ENCODE measurements at regions not wholly inside any gene's neighbourhood (a gene's known extent, or its start where the extent isn't known, plus 50 kb on each side); places are given as distances from the start of the nearest gene placed in this dataset.

DNA sequence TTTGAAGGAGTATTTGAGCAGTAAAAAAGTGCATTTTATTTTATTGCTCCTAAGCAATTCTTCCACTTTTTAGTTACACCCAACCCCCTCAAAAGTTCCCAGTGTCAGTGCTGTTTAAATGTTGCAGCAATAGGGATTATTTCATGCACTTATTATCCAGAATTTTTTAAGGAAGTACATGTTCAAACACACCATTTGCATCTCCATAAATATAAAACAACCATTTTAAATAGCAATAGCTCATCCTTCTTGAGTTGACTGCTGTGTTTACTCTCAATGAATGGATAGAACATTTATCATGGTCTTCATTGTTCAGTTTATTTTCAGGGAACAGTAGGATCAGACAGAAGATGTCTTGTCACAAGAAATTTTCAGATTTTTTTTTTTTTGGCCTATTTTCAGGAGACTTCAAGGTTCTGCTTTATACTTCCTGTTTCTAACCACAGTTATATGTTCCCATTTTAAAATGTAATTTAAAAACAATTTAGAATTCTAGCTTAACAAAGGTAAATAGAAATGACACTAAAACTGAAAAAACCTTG lies 171.9 kb downstream of the TMA16 start:
- H3K27ac ChIP-seq: no peak overlapping the region
- no peaks in the 10 kb centered on the region for H3K36me3 ChIP-seq
- no peaks in the 10 kb centered on the region for H3K4me1 ChIP-seq
- no peak for DNase-seq (ENCODE audit: low spot score in 2 of 2)
- H3K9me3 ChIP-seq: no peaks in the 10 kb centered on the region
- H3K27me3 ChIP-seq: no peaks in the 10 kb centered on the region
- TF ChIP-seq POLR2A (IDR thresholded peaks at IDR 0.05) (no peak), EP300 (IDR thresholded peaks at IDR 0.05) (no peak), POLR2AphosphoS5 (IDR thresholded peaks at IDR 0.05) (no peak)
- TF ChIP-seq, protein P1, sequence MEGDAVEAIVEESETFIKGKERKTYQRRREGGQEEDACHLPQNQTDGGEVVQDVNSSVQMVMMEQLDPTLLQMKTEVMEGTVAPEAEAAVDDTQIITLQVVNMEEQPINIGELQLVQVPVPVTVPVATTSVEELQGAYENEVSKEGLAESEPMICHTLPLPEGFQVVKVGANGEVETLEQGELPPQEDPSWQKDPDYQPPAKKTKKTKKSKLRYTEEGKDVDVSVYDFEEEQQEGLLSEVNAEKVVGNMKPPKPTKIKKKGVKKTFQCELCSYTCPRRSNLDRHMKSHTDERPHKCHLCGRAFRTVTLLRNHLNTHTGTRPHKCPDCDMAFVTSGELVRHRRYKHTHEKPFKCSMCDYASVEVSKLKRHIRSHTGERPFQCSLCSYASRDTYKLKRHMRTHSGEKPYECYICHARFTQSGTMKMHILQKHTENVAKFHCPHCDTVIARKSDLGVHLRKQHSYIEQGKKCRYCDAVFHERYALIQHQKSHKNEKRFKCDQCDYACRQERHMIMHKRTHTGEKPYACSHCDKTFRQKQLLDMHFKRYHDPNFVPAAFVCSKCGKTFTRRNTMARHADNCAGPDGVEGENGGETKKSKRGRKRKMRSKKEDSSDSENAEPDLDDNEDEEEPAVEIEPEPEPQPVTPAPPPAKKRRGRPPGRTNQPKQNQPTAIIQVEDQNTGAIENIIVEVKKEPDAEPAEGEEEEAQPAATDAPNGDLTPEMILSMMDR (IDR thresholded peaks at IDR 0.05): no peak
- no peak overlapping the region for H3K4me3 ChIP-seq

DNA sequence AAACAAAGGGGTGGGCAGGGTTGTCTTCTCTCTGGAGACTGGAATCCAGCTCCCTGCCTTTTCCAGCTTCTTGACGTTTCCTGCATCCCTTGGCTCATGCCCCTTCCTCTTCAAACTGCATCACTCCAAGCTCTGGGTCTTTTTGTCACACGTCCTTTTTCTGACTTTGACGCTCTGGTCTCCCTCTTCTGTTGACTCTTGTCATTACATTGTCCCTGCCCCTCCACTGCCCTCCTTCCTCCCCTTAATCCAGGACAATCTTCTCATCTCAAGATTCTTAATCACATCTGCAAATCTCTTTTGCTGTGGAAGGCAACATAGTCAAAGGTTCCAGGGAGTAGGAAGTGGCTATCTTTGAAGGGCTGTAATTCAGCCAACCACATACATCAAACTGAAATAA lies 178.3 kb downstream of the TMA16 start:
- no peak overlapping the region for H3K4me3 ChIP-seq
- no peaks in the 10 kb centered on the region for H3K27me3 ChIP-seq
- TF ChIP-seq POLR2A (IDR thresholded peaks at IDR 0.05): no peak
- no peak for TF ChIP-seq POLR2AphosphoS5 (IDR thresholded peaks at IDR 0.05)
- TF ChIP-seq, protein P1 (IDR thresholded peaks at IDR 0.05): no peak
- no peak for TF ChIP-seq EP300 (IDR thresholded peaks at IDR 0.05)
- H3K36me3 ChIP-seq: no peaks in the 10 kb centered on the region
- H3K27ac ChIP-seq: no peak overlapping the region
- no peaks in the 10 kb centered on the region for H3K9me3 ChIP-seq
- no peak for DNase-seq (ENCODE audit: low spot score in 2 of 2)
- WGBS: 78% methylated on average over 3 of the region's 3 CpGs
- no peaks in the 10 kb centered on the region for H3K4me1 ChIP-seq

DNA sequence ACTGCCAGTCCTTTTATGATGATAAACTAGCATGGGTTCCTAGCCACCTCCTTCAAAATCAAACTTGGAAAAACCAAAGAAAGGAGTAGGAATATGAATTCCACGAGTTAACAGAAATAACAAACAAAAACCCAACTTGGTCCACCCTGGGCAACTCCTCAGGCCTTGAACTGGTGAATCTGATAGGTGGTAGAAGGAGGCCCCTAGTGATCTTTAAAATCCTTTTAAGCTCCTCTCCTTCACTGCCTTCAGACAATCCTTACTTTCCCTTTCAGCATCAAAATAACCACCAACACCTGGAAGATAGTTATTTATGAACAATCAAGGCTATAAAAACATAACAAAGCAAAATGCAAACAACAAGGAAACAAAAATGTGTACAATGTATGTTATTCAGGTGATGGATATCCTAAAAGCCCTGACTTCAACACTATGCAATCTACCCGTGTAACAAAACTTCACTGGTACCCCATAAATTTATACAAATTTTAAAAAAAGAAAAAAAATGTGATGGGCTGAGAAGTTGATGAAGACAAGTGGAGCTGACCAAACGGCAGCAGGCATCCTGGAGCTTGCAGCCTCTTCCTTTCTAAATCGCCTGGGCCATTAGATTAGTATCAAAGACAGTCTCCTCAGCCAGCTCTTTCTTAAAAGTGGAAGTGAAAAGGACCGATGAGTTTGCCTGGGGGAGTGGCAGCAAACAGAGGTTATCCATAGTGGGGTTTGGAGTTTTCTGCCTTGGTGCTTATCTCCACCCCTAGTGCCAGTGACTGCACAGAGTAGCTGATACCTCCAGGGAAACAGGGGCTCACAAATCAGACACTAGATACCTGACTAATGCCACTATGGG lies 179.6 kb downstream of the TMA16 start:
- H3K27me3 ChIP-seq: no peaks in the 10 kb centered on the region
- WGBS: 53% methylated on average over 5 of the region's 5 CpGs
- H3K27ac ChIP-seq: no peak overlapping the region
- H3K4me1 ChIP-seq: no peaks in the 10 kb centered on the region
- no peak overlapping the region for H3K4me3 ChIP-seq
- no peak for DNase-seq (ENCODE audit: low spot score in 2 of 2)
- H3K36me3 ChIP-seq: no peaks in the 10 kb centered on the region
- no peaks in the 10 kb centered on the region for H3K9me3 ChIP-seq
- TF ChIP-seq EP300 (IDR thresholded peaks at IDR 0.05) (no peak), POLR2A (IDR thresholded peaks at IDR 0.05) (no peak), POLR2AphosphoS5 (IDR thresholded peaks at IDR 0.05) (no peak)
- TF ChIP-seq, protein P1 (IDR thresholded peaks at IDR 0.05): no peak

DNA sequence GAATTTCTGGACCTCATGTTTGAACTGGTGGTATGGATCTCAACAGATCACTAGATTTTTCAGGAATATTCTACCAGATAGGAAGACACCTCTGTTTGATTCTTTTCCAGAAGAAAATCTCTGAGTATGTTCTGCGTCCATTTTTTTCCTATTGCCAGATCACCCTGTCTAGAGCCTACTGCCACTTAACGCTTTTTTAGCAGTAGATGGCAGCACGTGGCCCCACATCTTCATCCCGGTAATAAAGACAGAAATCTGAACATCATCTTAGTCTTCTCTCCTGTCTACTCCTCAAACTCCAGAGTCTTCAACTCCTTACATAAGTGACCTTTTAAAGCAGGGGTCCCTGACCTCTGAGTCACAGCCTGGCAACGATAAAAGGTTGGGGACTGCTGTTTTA lies 184.7 kb downstream of the TMA16 start:
- TF ChIP-seq POLR2A (IDR thresholded peaks at IDR 0.05): no peak
- TF ChIP-seq, protein P1 (IDR thresholded peaks at IDR 0.05): no peak
- no peak for TF ChIP-seq POLR2AphosphoS5 (IDR thresholded peaks at IDR 0.05)
- TF ChIP-seq EP300 (IDR thresholded peaks at IDR 0.05): no peak
- Histone ChIP-seq H3K4me3 (no peak overlapping the region), H3K9me3 (no peaks in the 10 kb centered on the region), H3K27me3 (no peaks in the 10 kb centered on the region), H3K27ac (no peak overlapping the region), H3K4me1 (no peaks in the 10 kb centered on the region), H3K36me3 (no peaks in the 10 kb centered on the region)
- DNase-seq (ENCODE audit: low spot score in 2 of 2): no peak
- WGBS: 71% methylated on average over 5 of the region's 5 CpGs

DNA sequence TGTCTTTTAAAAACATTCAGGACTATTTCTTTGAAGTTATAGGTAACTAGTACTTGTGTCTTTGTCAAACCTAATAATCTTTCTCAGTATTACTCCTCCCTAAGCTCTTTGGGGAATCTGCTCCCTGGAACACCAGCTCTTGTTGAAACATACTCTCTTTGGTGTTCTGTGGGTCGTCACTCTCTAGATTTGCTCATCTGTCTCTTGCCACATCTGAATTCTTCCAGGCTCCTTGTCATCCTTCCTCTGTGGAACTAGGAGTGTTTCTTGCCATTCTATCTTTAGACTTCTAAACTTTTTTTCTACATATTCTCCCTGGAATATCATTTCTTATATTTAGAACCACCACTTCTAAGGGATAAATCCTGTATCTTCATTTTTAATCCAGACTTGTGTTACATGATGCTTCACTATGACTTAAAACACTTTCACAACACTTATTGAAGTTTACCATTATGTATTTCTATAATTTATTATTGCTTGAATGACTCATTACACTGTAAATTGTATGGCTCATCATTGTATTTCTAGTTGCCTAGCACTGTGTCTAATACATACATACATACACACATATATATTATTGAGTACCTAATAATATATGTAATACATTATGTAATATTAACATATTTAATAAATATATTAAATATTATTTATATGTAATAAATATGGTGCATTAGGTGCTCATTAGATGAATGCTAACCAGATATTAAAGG lies 186.1 kb downstream of the TMA16 start:
- DNase-seq (ENCODE audit: low spot score in 2 of 2): no peak
- Histone ChIP-seq H3K27ac (no peak overlapping the region), H3K4me3 (no peak overlapping the region), H3K9me3 (no peaks in the 10 kb centered on the region), H3K27me3 (no peaks in the 10 kb centered on the region), H3K36me3 (no peaks in the 10 kb centered on the region), H3K4me1 (no peaks in the 10 kb centered on the region)
- WGBS: 50% methylated on average over 1 of the region's 1 CpG
- TF ChIP-seq, protein P1 (IDR thresholded peaks at IDR 0.05): no peak
- TF ChIP-seq POLR2AphosphoS5 (IDR thresholded peaks at IDR 0.05) (no peak), POLR2A (IDR thresholded peaks at IDR 0.05) (no peak), EP300 (IDR thresholded peaks at IDR 0.05) (no peak)

Measured in suprapubic skin (tissue), 4 donors.